Muscle layer of colon (tissue), 2 donors: ENCODE measurements at regions not wholly inside any gene's neighbourhood (a gene's known extent, or its start where the extent isn't known, plus 50 kb on each side); places are given as distances from the start of the nearest gene placed in this dataset.

Experiments used
- H3K27ac ChIP-seq: one replicate; pipeline ENCODE4 v1.7.0; 2013; ENCODE audit warnings: low read depth, mild to moderate bottlenecking, low read length, moderate library complexity
- H3K27me3 ChIP-seq, 2 donors: one replicate each; pipeline ENCODE4 v1.7.0; 2013; ENCODE audit warnings: low read length in 2 of 2, mild to moderate bottlenecking in 2 of 2; ENCODE audit not compliant: insufficient read depth in 2 of 2, control insufficient read depth in 1 of 2
- H3K36me3 ChIP-seq: one replicate; pipeline ENCODE4 v1.7.0; 2013; ENCODE audit warnings: mild to moderate bottlenecking, low read length; ENCODE audit not compliant: insufficient read depth
- H3K4me1 ChIP-seq: one replicate; pipeline ENCODE4 v1.7.0; 2013; ENCODE audit warnings: mild to moderate bottlenecking, low read length; ENCODE audit not compliant: insufficient read depth
- H3K4me3 ChIP-seq, 2 donors: one replicate each; pipeline ENCODE4 v1.7.0; 2013; ENCODE audit warnings: low read length in 2 of 2, low read depth in 1 of 2, mild to moderate bottlenecking in 1 of 2, moderate library complexity in 1 of 2
- H3K9ac ChIP-seq: one replicate; pipeline ENCODE4 v1.7.0; 2013; ENCODE audit warnings: low read length
- H3K9me3 ChIP-seq: one replicate; pipeline ENCODE4 v1.7.0; 2013; ENCODE audit warnings: mild to moderate bottlenecking, low read length
- donor health status: abdominal sarcoma.
- donor health status: Adenocarcinoma of cecum.

- no peaks in the 10 kb centered on the region for H3K9me3 ChIP-seq
These were observed 449.4 kb downstream of the NBAS start for GRCh38 chr2:15111718-15112117.

GRCh38 chr2:15112216-15112615, 448.9 kb downstream of the NBAS start:
- H3K9me3 ChIP-seq: no peaks in the 10 kb centered on the region
- H3K27ac ChIP-seq: no peak overlapping the region
- no peaks in the 10 kb centered on the region for H3K4me1 ChIP-seq
- H3K9ac ChIP-seq: no peak overlapping the region
- H3K4me3 ChIP-seq: no peak overlapping the region
- no peaks in the 10 kb centered on the region for H3K27me3 ChIP-seq
- H3K36me3 ChIP-seq: no peaks in the 10 kb centered on the region

More at GRCh38 chr2:15111718-15112117, 449.4 kb downstream of the NBAS start:
- Histone ChIP-seq H3K4me1 (peaks cover 3% of the 10 kb centered on the region), H3K36me3 (no peaks in the 10 kb centered on the region), H3K9ac (no peak overlapping the region), H3K4me3 (no peak overlapping the region), H3K27me3 (no peaks in the 10 kb centered on the region), H3K27ac (no peak overlapping the region)

DNA sequence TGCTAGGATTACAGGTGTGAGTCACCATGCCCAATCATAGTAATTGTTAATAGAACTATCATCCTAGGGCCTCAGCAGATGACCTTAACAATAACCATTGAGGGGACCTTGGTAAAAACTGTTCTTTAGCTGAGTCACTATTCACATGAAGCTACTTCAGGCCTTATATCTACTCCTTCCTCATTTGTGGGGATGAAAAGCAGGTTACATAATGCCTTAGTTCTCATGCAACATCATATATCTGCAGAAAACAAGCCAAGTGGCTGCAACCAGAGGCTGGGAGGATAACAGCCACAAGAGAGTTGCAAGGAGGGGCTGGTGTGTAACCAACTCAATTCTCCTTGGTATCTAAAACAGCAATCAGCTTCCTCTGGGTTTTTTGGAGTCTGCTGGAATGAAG, 445.4 kb downstream of the NBAS start:
- H3K27me3 ChIP-seq: no peaks in the 10 kb centered on the region
- no peak overlapping the region for H3K27ac ChIP-seq
- H3K36me3 ChIP-seq: no peaks in the 10 kb centered on the region
- no peaks in the 10 kb centered on the region for H3K9me3 ChIP-seq
- H3K4me1 ChIP-seq: no peaks in the 10 kb centered on the region
- no peak overlapping the region for H3K9ac ChIP-seq
- no peak overlapping the region for H3K4me3 ChIP-seq

DNA sequence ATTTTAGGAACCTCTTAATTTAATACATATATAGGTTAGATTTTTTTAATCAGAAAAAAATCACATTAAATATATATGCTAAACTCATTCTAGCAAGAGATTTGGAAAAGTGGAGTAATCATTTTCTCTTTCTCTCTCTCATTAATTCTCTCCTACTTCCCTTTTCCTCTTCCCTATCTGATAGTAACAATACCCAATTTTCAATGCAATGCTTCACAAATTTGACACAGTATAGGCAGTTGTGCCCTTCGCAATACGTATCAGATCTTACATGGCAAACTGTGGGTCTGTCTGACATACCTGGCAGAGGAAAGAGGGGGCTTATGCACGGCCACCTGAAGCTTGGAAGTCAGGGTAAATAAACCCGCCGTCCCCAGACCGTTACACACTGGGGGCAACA, 444.3 kb downstream of the NBAS start:
- H3K36me3 ChIP-seq: no peaks in the 10 kb centered on the region
- no peaks in the 10 kb centered on the region for H3K27me3 ChIP-seq
- H3K4me3 ChIP-seq: no peak overlapping the region
- no peak overlapping the region for H3K9ac ChIP-seq
- no peaks in the 10 kb centered on the region for H3K4me1 ChIP-seq
- no peaks in the 10 kb centered on the region for H3K9me3 ChIP-seq
- H3K27ac ChIP-seq: no peak overlapping the region
